Fibroblast of villous mesenchyme (primary cell): ENCODE measurements at regions not wholly inside any gene's neighbourhood (a gene's known extent, or its start where the extent isn't known, plus 50 kb on each side); places are given as distances from the start of the nearest gene placed in this dataset.

Experiments
- DNase-seq: peaks from one replicate; pipeline ENCODE4 v3.0.0-alpha.2; 2010; ENCODE audit warnings: low read depth
- H3K4me3 ChIP-seq: 2 replicates; pipeline ENCODE4 v1.5.1; 2011; ENCODE audit warnings: low read depth, mild to moderate bottlenecking, low read length
- CTCF ChIP-seq: IDR thresholded peaks from 2 replicates; pipeline ENCODE4 v1.5.1; 2012; ENCODE audit warnings: low read depth, mild to moderate bottlenecking, low read length; ENCODE audit not compliant: insufficient read depth

GRCh38 chr2:21288299-21288698 lies 164.5 kb downstream of the TDRD15 start:
- TF ChIP-seq CTCF: no peak
- H3K4me3 ChIP-seq: no peak overlapping the region
- no peak for DNase-seq

- TF ChIP-seq CTCF: no peak
- no peak for DNase-seq
- H3K4me3 ChIP-seq: no peak overlapping the region
These were observed 165.2 kb downstream of the TDRD15 start for GRCh38 chr2:21288739-21289520.

- TF ChIP-seq CTCF: no peak
- DNase-seq: no peak
- no peak overlapping the region for H3K4me3 ChIP-seq
These were observed 165.8 kb downstream of the TDRD15 start for GRCh38 chr2:21289551-21289950.

GRCh38 chr2:21289989-21290388 lies 166.2 kb downstream of the TDRD15 start:
- no peak for DNase-seq
- no peak overlapping the region for H3K4me3 ChIP-seq
- no peak for TF ChIP-seq CTCF

GRCh38 chr2:21291426-21291825 lies 167.7 kb downstream of the TDRD15 start:
- DNase-seq: no peak
- TF ChIP-seq CTCF: no peak
- no peak overlapping the region for H3K4me3 ChIP-seq

GRCh38 chr2:21294446-21294845 lies 170.7 kb downstream of the TDRD15 start:
- no peak for TF ChIP-seq CTCF
- DNase-seq: no peak
- H3K4me3 ChIP-seq: no peak overlapping the region

GRCh38 chr2:21299411-21299810 lies 175.6 kb downstream of the TDRD15 start:
- DNase-seq: no peak
- no peak for TF ChIP-seq CTCF
- H3K4me3 ChIP-seq: no peak overlapping the region
